Ishikawa (cell line): ENCODE measurements at regions not wholly inside any gene's neighbourhood (a gene's known extent, or its start where the extent isn't known, plus 50 kb on each side); places are given as distances from the start of the nearest gene placed in this dataset.

Experiments
- CEBPB ChIP-seq: IDR thresholded peaks from 2 replicates; pipeline ENCODE4 v1.6.1; 2012
- CREB1 ChIP-seq: IDR thresholded peaks from 2 replicates; pipeline ENCODE4 v1.6.1; 2012; ENCODE audit warnings: low read depth
- EGR1 ChIP-seq: IDR thresholded peaks from 2 replicates; pipeline ENCODE4 v1.6.1; 2012
- EP300 ChIP-seq: IDR thresholded peaks from 2 replicates; pipeline ENCODE4 v1.6.1; 2012; ENCODE audit warnings: borderline replicate concordance
- FOXM1 ChIP-seq: IDR thresholded peaks from 2 replicates; pipeline ENCODE4 v1.6.1; 2012; ENCODE audit warnings: low read depth, borderline replicate concordance
- NFIC ChIP-seq: IDR thresholded peaks from 2 replicates; pipeline ENCODE4 v1.6.1; 2012
- RAD21 ChIP-seq: IDR thresholded peaks from 2 replicates; pipeline ENCODE4 v1.6.1; 2012; ENCODE audit warnings: low read depth
- TAF1 ChIP-seq: IDR thresholded peaks from 2 replicates; pipeline ENCODE4 v1.6.1; 2012; ENCODE audit warnings: low read depth, mild to moderate bottlenecking
- TCF12 ChIP-seq: IDR thresholded peaks from 2 replicates; pipeline ENCODE4 v1.6.1; 2012; ENCODE audit warnings: low read depth
- TEAD4 ChIP-seq: IDR thresholded peaks from 2 replicates; pipeline ENCODE4 v1.6.1; 2012
- YY1 ChIP-seq: IDR thresholded peaks from 2 replicates; pipeline ENCODE4 v1.6.1; 2012; ENCODE audit warnings: low read depth
- ZBTB7A ChIP-seq: IDR thresholded peaks from 2 replicates; pipeline ENCODE4 v1.6.1; 2012; ENCODE audit warnings: low read depth
- TF ChIP-seq, protein P1 (sequence below): IDR thresholded peaks from 2 replicates; pipeline ENCODE4 v1.6.1; 2012
- TF ChIP-seq, protein P2 (sequence below): IDR thresholded peaks from 2 replicates; pipeline ENCODE4 v1.6.1; 2012
- TF ChIP-seq, protein P3 (sequence below): IDR thresholded peaks from 2 replicates; pipeline ENCODE4 v1.6.1; 2012; ENCODE audit warnings: low read depth, mild to moderate bottlenecking

DNA sequence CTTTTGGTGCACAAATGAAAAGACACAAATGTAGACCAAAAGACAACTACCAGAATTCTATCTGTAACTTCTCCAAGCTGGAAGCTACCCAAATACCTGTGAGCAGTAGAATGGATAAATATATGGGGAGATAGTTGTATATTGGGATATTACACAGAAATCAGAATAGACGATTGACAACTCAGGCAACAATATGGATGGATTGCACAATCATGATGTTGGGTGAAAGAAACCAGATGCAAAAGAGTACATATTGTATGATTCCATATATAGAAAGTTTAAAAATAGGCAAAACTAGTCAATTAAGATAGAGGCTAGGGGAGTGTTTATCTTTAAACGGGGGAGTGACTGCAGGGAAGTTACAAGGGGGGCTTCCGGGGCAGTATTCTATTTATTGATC lies 77.5 kb upstream of the NKD1 start:
- TF ChIP-seq, protein P1, sequence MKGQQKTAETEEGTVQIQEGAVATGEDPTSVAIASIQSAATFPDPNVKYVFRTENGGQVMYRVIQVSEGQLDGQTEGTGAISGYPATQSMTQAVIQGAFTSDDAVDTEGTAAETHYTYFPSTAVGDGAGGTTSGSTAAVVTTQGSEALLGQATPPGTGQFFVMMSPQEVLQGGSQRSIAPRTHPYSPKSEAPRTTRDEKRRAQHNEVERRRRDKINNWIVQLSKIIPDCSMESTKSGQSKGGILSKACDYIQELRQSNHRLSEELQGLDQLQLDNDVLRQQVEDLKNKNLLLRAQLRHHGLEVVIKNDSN: no peak
- no peak for TF ChIP-seq TEAD4
- TF ChIP-seq RAD21: no peak
- no peak for TF ChIP-seq YY1
- TF ChIP-seq CREB1: no peak
- no peak for TF ChIP-seq EP300
- no peak for TF ChIP-seq FOXM1
- TF ChIP-seq TCF12: no peak
- TF ChIP-seq EGR1: no peak
- no peak for TF ChIP-seq TAF1

DNA sequence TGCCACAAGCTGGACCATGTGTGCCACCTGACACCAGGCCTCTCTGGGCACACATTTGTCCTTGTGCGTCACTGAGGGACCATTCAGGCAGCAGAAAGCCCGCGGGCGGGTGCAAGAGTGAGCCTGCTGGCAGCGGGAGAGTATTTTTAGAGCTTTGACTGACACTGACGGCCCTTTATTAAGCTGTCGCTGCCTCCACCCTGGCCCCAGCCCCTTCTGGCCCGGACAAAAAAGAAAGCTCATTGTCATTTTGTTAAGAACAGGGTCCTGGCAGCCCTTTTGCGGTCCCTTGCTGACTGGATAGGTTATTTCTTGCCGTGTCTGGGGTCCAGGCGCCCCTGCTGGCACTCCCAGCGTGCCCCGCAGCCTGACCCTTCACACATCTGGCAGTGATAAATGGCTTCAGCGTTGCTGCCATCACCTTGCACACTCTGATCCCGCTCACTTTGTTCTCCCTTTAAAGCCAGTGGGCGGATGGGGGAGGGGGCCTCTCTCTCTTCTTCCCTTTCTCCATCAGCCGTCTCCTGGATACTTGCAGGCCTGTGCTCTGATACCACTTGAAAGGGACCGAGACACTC lies 78.4 kb upstream of the NKD1 start:
- no peak for TF ChIP-seq TAF1
- TF ChIP-seq FOXM1: no peak
- no peak for TF ChIP-seq TEAD4
- TF ChIP-seq, protein P2, sequence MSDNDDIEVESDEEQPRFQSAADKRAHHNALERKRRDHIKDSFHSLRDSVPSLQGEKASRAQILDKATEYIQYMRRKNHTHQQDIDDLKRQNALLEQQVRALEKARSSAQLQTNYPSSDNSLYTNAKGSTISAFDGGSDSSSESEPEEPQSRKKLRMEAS: no peak
- no peak for TF ChIP-seq CREB1
- TF ChIP-seq, protein P3, sequence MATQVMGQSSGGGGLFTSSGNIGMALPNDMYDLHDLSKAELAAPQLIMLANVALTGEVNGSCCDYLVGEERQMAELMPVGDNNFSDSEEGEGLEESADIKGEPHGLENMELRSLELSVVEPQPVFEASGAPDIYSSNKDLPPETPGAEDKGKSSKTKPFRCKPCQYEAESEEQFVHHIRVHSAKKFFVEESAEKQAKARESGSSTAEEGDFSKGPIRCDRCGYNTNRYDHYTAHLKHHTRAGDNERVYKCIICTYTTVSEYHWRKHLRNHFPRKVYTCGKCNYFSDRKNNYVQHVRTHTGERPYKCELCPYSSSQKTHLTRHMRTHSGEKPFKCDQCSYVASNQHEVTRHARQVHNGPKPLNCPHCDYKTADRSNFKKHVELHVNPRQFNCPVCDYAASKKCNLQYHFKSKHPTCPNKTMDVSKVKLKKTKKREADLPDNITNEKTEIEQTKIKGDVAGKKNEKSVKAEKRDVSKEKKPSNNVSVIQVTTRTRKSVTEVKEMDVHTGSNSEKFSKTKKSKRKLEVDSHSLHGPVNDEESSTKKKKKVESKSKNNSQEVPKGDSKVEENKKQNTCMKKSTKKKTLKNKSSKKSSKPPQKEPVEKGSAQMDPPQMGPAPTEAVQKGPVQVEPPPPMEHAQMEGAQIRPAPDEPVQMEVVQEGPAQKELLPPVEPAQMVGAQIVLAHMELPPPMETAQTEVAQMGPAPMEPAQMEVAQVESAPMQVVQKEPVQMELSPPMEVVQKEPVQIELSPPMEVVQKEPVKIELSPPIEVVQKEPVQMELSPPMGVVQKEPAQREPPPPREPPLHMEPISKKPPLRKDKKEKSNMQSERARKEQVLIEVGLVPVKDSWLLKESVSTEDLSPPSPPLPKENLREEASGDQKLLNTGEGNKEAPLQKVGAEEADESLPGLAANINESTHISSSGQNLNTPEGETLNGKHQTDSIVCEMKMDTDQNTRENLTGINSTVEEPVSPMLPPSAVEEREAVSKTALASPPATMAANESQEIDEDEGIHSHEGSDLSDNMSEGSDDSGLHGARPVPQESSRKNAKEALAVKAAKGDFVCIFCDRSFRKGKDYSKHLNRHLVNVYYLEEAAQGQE: no peak
- no peak for TF ChIP-seq RAD21
- no peak for TF ChIP-seq EGR1
- no peak for TF ChIP-seq NFIC
- no peak for TF ChIP-seq ZBTB7A
- no peak for TF ChIP-seq TCF12
- TF ChIP-seq YY1: no peak
- TF ChIP-seq CEBPB: no peak
- TF ChIP-seq EP300: no peak
- TF ChIP-seq, protein P1: no peak

DNA sequence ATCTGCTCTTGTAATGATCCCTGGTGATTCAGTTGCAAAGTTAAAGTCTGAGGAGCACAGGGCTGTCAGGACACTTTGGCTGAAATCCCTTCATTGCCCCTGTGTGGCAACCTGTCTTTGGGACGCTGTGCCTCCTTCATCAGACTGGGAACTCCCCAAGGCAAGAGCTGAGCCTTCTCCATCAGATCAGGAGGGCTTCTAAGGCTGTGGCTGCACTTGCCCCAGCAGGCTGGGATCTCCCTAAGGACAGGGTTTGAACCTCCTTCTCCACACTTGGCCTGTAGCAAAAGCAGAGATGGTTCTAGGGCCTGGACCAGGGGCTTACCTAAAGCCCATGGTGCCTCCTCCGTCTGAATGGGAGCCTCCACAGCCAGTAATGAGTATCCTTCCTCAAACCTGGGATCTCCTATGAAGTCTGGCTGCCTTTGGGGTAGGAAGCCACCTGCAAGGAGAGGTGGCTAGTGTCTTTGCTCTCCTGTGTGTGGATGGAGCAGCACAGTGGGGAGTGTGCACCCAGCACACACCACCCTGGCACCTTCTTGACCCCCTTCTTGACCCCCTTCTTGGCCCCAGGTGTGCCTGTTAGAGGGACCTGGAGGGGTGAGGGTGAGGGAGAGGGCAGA lies 79.0 kb upstream of the NKD1 start:
- TF ChIP-seq, protein P3: no peak
- TF ChIP-seq NFIC: no peak
- no peak for TF ChIP-seq TAF1
- TF ChIP-seq, protein P1: no peak
- TF ChIP-seq, protein P2: no peak
- TF ChIP-seq CREB1: no peak
- TF ChIP-seq EP300: no peak
- TF ChIP-seq CEBPB: no peak
- no peak for TF ChIP-seq FOXM1
- TF ChIP-seq ZBTB7A: no peak
- no peak for TF ChIP-seq EGR1
- TF ChIP-seq TEAD4: no peak
- TF ChIP-seq YY1: no peak
- no peak for TF ChIP-seq RAD21
- TF ChIP-seq TCF12: no peak

DNA sequence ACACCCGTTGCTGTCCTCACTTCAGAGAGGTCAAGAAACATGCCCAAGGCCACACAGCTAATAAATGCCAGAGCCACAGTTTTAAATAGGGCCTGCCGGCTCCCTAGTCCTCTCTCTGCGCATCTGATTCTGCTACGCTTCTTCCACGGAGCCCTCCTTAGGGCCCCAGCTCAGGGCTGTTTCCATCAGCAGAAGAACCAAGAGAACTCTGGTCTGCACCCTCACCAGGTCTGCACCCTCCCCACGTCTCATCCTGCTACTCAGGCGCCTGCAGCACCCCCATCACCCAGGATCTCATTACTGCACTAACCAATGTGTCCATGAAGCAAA lies 79.5 kb upstream of the NKD1 start:
- TF ChIP-seq TAF1: no peak

DNA sequence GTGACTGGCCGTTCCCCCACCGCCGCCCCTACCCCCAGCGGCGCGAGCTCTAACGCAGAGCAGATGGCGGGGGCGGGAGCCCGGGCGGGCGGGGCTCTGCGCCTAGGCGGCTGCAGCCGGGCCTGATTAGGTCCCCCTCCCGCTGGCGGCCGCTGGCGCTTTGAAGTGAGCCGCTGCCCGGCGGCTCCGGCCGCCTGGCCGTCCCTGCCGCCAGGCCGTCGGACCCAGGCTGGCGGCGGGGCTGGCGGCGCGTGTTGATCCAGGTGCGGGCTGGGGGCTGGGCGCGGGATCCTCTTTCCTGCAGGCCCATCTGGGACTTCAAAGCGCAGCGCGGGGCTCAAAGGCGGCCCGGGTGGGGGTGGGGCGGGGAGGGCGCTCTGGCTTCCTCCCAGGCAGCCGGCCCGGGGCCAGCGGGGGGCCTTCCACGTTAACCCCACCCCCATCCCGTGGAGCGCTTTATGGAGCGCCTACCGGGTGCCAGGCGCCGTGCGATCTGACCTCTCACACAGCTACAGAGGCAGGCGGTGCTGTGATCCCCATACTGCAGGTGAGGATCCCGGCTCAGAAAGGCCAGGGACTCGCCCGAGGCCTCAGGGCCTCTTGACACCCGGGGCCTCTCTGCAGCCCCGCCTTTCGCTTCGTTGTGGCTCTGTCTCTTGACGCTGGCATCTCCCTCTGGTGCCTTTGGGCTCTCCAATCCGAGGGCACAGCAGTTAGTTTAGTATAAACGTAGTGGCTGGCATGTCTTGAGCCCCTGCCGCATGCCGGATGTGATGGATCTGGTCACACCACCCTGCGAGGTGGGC lies 80.0 kb upstream of the NKD1 start:
- TF ChIP-seq TEAD4: no peak
- no peak for TF ChIP-seq YY1
- TF ChIP-seq FOXM1: no peak
- TF ChIP-seq CREB1: no peak
- no peak for TF ChIP-seq TAF1
- TF ChIP-seq, protein P3: no peak
- TF ChIP-seq TCF12: no peak
- TF ChIP-seq EGR1: peak; percentile 67
- no peak for TF ChIP-seq CEBPB
- 0 out of 2 replicates have a peak, but pooled peaks have one; percentile 5 for TF ChIP-seq NFIC
- TF ChIP-seq, protein P1: no peak
- TF ChIP-seq, protein P2: 0 out of 2 replicates have a peak, but pooled peaks have one; percentile 22
- TF ChIP-seq ZBTB7A: no peak
- no peak for TF ChIP-seq EP300
- TF ChIP-seq RAD21: no peak
